Activated T-helper 2 cell treated with anti-CD3 and anti-CD28 coated beads, Interferon-gamma antibody, Interleukin-2, Interleukin-4, amounts not matched to agents 10 μg/mL and 5 μg/mL and 100 μg/mL, durations not matched to agents 14 hours and 24 hours and 36 hours (primary cell): ENCODE measurements at regions not wholly inside any gene's neighbourhood (a gene's known extent, or its start where the extent isn't known, plus 50 kb on each side); places are given as distances from the start of the nearest gene placed in this dataset.

Experiments
- DNase-seq: peaks from one replicate; pipeline ENCODE4 v3.0.0; 2021; ENCODE audit warnings: low spot score
- H3K27ac Mint-ChIP-seq: one replicate; pipeline ENCODE4 v1.8.0; 2021; ENCODE audit warnings: mixed read lengths
- H3K27me3 Mint-ChIP-seq: one replicate; pipeline ENCODE4 v1.8.0; 2021; ENCODE audit warnings: low read depth, mixed read lengths
- H3K36me3 Mint-ChIP-seq: one replicate; pipeline ENCODE4 v1.8.0; 2021; ENCODE audit warnings: low read depth, mixed read lengths
- H3K4me1 Mint-ChIP-seq: one replicate; pipeline ENCODE4 v1.8.0; 2021; ENCODE audit warnings: low read depth, mixed read lengths
- H3K4me3 Mint-ChIP-seq: one replicate; pipeline ENCODE4 v1.8.0; 2021; ENCODE audit warnings: low read depth, mild to moderate bottlenecking, moderate library complexity, mixed read lengths
- H3K9me3 Mint-ChIP-seq: one replicate; pipeline ENCODE4 v1.8.0; 2021; ENCODE audit warnings: mixed read lengths
- intact Hi-C: fragments of 100-400 bp; cut with micrococcal nuclease; formaldehyde crosslinking; loops from one replicate; pipeline ENCODE4 v1.15.1; 2023

DNA sequence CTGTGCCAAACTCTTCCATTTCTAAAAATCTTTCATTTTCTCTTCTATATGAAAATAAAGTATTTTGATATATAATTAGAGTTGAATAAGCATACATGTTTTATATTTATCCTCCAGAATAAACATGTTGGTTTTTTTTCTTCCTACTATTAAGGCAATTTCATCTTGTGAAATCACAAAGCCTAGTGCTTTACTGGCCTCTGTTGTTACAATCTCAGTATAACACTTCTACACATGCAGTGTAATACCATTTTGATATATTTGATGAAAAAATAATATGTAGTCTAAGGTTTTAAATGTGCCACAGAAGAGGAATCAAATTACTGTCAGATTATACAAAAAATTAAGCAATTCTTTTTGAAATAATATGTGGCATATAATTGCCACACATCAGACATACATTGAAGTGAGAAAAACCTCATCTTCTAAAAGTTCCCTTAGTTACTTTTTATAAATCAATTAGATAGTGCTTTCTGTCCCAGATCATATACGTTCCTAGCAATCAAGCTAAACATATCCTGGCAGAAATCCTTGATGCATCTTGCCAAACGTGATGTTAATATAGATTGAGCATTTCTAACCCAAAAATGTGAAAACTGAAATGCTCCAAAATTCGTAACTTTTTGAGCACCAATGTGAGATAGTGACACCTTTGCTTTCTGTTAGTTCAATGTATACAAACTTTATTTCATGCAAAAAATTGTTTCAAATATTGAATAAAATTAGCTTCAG, 225.1 kb upstream of the MANEA start:
- no peak for DNase-seq
- Mint-ChIP-seq H3K9me3 (no peaks in the 10 kb centered on the region), H3K4me1 (no peaks in the 10 kb centered on the region), H3K36me3 (no peaks in the 10 kb centered on the region), H3K27me3 (no peaks in the 10 kb centered on the region), H3K4me3 (no peak overlapping the region), H3K27ac (no peak overlapping the region)
- intact Hi-C loops: no loop called here

- H3K27me3 Mint-ChIP-seq: no peaks in the 10 kb centered on the region
- no peak for DNase-seq
- H3K9me3 Mint-ChIP-seq: no peaks in the 10 kb centered on the region
- intact Hi-C loops: no loop called here
- no peaks in the 10 kb centered on the region for H3K36me3 Mint-ChIP-seq
- no peak overlapping the region for H3K4me3 Mint-ChIP-seq
- H3K27ac Mint-ChIP-seq: no peak overlapping the region
- no peaks in the 10 kb centered on the region for H3K4me1 Mint-ChIP-seq
These were observed 222.8 kb upstream of the MANEA start for GRCh38 chr6:95354551-95354950.

DNA sequence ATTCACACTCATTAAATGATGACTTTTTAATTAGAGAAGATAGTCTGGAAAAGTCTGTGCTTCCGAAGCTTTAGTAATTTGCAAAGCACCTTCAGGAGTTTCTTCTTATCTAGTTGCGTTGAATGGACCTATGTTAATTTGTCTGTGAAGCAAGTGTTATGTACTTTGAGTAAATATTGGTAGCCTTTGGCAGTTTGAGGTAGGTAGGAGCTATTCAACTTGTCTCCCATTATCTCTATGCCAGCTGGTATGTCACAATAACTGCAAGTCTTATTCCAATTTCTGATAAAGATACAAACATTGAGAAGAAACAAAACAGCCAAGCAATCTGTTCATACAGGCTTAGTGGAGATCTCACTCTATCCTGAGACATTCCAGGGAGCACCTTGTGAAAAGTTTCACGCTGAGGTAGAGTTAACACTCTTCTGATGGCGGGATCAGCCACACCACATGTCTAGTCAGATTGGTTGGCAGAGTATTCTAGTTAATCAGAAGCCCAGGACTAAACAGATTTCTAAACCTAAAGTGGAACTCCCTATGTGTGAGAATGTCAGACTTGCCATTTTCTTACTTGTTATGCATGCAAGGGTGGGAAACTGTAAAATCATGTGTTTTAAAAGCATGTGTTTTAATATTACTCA, 219.8 kb upstream of the MANEA start:
- Mint-ChIP-seq H3K9me3 (no peaks in the 10 kb centered on the region), H3K36me3 (no peaks in the 10 kb centered on the region), H3K27ac (no peak overlapping the region), H3K4me3 (no peak overlapping the region), H3K4me1 (no peaks in the 10 kb centered on the region), H3K27me3 (no peaks in the 10 kb centered on the region)
- no peak for DNase-seq
- intact Hi-C loops: no loop called here

- no peaks in the 10 kb centered on the region for H3K4me1 Mint-ChIP-seq
These were observed 213.2 kb upstream of the MANEA start for GRCh38 chr6:95364016-95364604.

GRCh38 chr6:95365454-95365853, 211.9 kb upstream of the MANEA start:
- intact Hi-C loops: no loop called here
- DNase-seq: no peak
- Mint-ChIP-seq H3K4me3 (no peak overlapping the region), H3K27ac (no peak overlapping the region), H3K4me1 (no peaks in the 10 kb centered on the region), H3K27me3 (no peaks in the 10 kb centered on the region), H3K36me3 (no peaks in the 10 kb centered on the region), H3K9me3 (no peaks in the 10 kb centered on the region)

More at GRCh38 chr6:95364016-95364604, 213.2 kb upstream of the MANEA start:
- H3K36me3 Mint-ChIP-seq: no peaks in the 10 kb centered on the region
- no peak overlapping the region for H3K4me3 Mint-ChIP-seq
- no peak overlapping the region for H3K27ac Mint-ChIP-seq
- H3K9me3 Mint-ChIP-seq: no peaks in the 10 kb centered on the region
- intact Hi-C loops: no loop called here
- no peak for DNase-seq
- H3K27me3 Mint-ChIP-seq: no peaks in the 10 kb centered on the region

GRCh38 chr6:95366414-95366813, 210.9 kb upstream of the MANEA start:
- no peaks in the 10 kb centered on the region for H3K36me3 Mint-ChIP-seq

GRCh38 chr6:95383878-95384277, 193.5 kb upstream of the MANEA start:
- Mint-ChIP-seq H3K4me1 (no peaks in the 10 kb centered on the region), H3K27me3 (no peaks in the 10 kb centered on the region), H3K27ac (no peak overlapping the region), H3K36me3 (no peaks in the 10 kb centered on the region), H3K4me3 (no peak overlapping the region), H3K9me3 (no peaks in the 10 kb centered on the region)
- intact Hi-C loops: no loop called here
- no peak for DNase-seq

More at GRCh38 chr6:95366414-95366813, 210.9 kb upstream of the MANEA start:
- no peaks in the 10 kb centered on the region for H3K4me1 Mint-ChIP-seq
- DNase-seq: no peak
- no peak overlapping the region for H3K27ac Mint-ChIP-seq
- no peaks in the 10 kb centered on the region for H3K27me3 Mint-ChIP-seq
- no peaks in the 10 kb centered on the region for H3K9me3 Mint-ChIP-seq
- H3K4me3 Mint-ChIP-seq: no peak overlapping the region
- intact Hi-C loops: no loop called here

DNA sequence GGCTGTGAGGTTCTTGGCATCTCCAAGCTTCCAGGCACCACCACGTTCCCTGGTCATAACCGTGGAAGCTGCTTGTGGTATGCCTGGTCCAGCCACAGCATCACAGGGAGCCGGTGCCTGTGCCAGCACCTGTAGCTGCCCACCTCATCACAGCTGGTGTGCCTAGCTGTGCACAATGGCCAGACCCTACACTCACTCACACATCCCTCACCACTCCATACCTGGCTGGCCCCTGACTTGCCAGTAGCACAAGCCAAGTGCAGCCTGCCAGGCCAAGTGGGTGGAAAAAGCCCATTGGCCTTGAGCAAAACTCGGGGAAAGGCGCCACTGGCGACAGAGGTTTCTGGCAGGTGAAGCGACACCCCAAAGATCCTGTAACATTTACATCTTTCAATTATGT, 192.3 kb upstream of the MANEA start:
- no peak for DNase-seq
- H3K4me3 Mint-ChIP-seq: no peak overlapping the region
- no peaks in the 10 kb centered on the region for H3K4me1 Mint-ChIP-seq

GRCh38 chr6:95387845-95388244, 189.5 kb upstream of the MANEA start:
- no peak for DNase-seq
- Mint-ChIP-seq H3K9me3 (no peaks in the 10 kb centered on the region), H3K4me1 (no peaks in the 10 kb centered on the region), H3K27ac (no peak overlapping the region), H3K27me3 (no peaks in the 10 kb centered on the region), H3K4me3 (no peak overlapping the region), H3K36me3 (no peaks in the 10 kb centered on the region)
- intact Hi-C loops: no loop called here

More for the DNA sequence above, 192.3 kb upstream of the MANEA start:
- H3K9me3 Mint-ChIP-seq: no peaks in the 10 kb centered on the region
- H3K27me3 Mint-ChIP-seq: no peaks in the 10 kb centered on the region
- no peaks in the 10 kb centered on the region for H3K36me3 Mint-ChIP-seq
- intact Hi-C loops: no loop called here
- H3K27ac Mint-ChIP-seq: no peak overlapping the region

GRCh38 chr6:95404777-95405176, 172.6 kb upstream of the MANEA start:
- H3K27me3 Mint-ChIP-seq: no peaks in the 10 kb centered on the region
- no peaks in the 10 kb centered on the region for H3K36me3 Mint-ChIP-seq
- DNase-seq: no peak
- no peak overlapping the region for H3K27ac Mint-ChIP-seq
- H3K4me3 Mint-ChIP-seq: no peak overlapping the region
- H3K9me3 Mint-ChIP-seq: no peaks in the 10 kb centered on the region
- H3K4me1 Mint-ChIP-seq: no peaks in the 10 kb centered on the region
- intact Hi-C loops: no loop called here

DNA sequence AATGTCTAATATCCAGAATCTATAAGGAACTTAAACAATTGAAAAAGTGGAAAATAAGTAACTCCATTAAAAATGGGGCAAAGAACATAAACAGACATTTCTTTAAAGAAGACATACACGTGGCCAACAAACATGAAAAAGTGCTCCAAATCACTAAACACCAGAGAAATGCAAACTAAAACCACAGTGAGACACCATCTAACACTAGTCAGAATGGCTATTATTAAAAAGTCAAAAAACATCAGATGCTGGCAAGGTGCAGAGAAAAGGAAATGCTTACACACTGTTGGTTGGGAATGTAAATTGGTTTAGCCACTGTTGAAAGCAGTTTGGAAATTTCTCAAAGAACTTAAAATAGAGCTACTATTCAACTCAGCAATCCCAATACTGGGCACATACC, 169.2 kb upstream of the MANEA start:
- H3K36me3 Mint-ChIP-seq: no peaks in the 10 kb centered on the region
- H3K27ac Mint-ChIP-seq: no peak overlapping the region
- no peak for DNase-seq
- intact Hi-C loops: no loop called here
- H3K4me3 Mint-ChIP-seq: no peak overlapping the region
- H3K4me1 Mint-ChIP-seq: no peaks in the 10 kb centered on the region
- H3K9me3 Mint-ChIP-seq: no peaks in the 10 kb centered on the region
- H3K27me3 Mint-ChIP-seq: no peaks in the 10 kb centered on the region

DNA sequence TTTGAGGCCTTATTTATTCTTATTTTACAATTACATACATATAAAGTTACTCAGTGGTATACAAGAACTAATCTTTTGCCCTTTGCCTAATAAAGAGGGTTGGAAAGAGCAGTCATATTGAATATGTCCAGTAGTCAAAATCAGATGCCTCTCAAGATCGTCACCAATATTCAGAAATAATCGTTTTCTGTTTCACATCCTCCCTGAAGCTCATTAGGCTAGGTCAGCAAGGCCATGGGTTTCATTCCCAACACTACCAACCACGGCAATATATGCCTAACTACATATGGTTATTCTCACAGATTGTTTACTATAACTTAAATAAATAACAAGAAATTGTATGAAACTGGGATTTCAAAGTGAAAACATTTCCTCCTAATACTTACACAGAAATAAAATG, 167.2 kb upstream of the MANEA start:
- Mint-ChIP-seq H3K36me3 (no peaks in the 10 kb centered on the region), H3K27me3 (no peaks in the 10 kb centered on the region), H3K4me3 (no peak overlapping the region), H3K4me1 (no peaks in the 10 kb centered on the region), H3K27ac (no peak overlapping the region), H3K9me3 (no peaks in the 10 kb centered on the region)
- no peak for DNase-seq
- intact Hi-C loops: no loop called here

DNA sequence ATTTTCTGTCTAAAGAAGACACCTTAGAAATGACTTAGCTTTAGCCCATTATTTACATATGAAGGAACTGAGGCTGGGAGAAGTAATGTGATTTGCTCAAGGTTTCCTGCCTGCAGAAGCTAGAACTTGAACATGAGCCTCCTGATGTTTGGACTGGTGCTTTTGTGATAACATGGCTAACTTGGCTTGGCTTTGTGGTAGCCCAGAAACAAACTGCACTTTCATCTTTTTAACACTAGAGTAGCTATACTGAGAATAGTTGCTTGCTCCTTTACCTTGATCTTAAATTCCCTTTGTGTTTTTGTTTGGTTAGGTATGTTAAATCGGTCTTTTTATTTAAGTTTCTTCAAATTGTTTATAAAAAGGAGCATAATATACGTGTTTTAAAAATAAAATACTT, 163.5 kb upstream of the MANEA start:
- Mint-ChIP-seq H3K9me3 (no peaks in the 10 kb centered on the region), H3K27ac (no peak overlapping the region), H3K4me1 (no peaks in the 10 kb centered on the region), H3K27me3 (no peaks in the 10 kb centered on the region), H3K36me3 (no peaks in the 10 kb centered on the region), H3K4me3 (no peak overlapping the region)
- DNase-seq: no peak
- intact Hi-C loops: no loop called here
